ENCODE measurements at regions not wholly inside any gene's neighbourhood (a gene's known extent, or its start where the extent isn't known, plus 50 kb on each side); places are given as distances from the start of the nearest gene placed in this dataset.

DNA sequence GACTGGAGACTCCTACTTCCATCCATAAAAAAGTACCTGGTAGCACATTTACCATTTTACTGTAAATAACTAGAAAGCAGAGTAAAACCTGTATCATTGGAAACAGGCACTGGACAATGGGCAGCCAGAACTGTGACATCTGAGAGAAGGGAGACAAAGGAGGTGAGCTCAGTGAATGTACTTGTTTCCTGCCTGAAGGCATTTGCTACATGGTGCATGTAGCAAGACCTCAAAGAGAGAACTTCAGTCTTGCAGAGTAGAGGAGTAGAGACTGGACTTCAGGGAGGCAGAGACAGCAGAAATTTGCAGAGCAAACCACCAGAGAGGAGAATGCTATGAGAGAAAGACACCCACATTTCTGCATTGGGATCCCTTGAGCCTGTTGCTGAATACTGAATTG is 171.0 kb upstream of the CCN2 start:
- TF ChIP-seq CTCF (IDR thresholded peaks at IDR 0.05) (no peak), POLR2AphosphoS5 (IDR thresholded peaks at IDR 0.05) (no peak), POLR2A (IDR thresholded peaks at IDR 0.05; ENCODE audit: low read depth) (no peak)

Data from esophagus muscularis mucosa (tissue), 3 donors.